Thymus (tissue), 11 donors: ENCODE measurements at regions not wholly inside any gene's neighbourhood (a gene's known extent, or its start where the extent isn't known, plus 50 kb on each side); places are given as distances from the start of the nearest gene placed in this dataset.

ENCODE experiments used
- DNase-seq, 9 donors: peaks; one replicate each; pipeline ENCODE4 v3.0.0-alpha.2; 2013; ENCODE audit warnings: low spot score in 9 of 9, low read depth in 6 of 9, missing footprints in 1 of 9
- H3K27ac ChIP-seq, 2 donors: one replicate each; pipeline ENCODE4 v1.5.1; 2013; ENCODE audit warnings: control low read depth in 1 of 2, low read depth in 1 of 2, low read length in 1 of 2, mild to moderate bottlenecking in 1 of 2, moderate library complexity in 1 of 2
- H3K27me3 ChIP-seq, 2 donors: one replicate each; pipeline ENCODE4 v1.5.1; 2013; ENCODE audit warnings: low read length in 1 of 2; ENCODE audit not compliant: control insufficient read depth in 2 of 2, insufficient read depth in 1 of 2
- H3K36me3 ChIP-seq, 2 donors: one replicate each; pipeline ENCODE4 v1.5.1; 2013; ENCODE audit warnings: low read length in 1 of 2, mild to moderate bottlenecking in 1 of 2, moderate library complexity in 1 of 2; ENCODE audit not compliant: control insufficient read depth in 2 of 2, insufficient read depth in 2 of 2
- H3K4me1 ChIP-seq, 2 donors: one replicate each; pipeline ENCODE4 v1.5.1; 2013; ENCODE audit warnings: low read length in 2 of 2; ENCODE audit not compliant: control insufficient read depth in 2 of 2, insufficient read depth in 2 of 2
- H3K4me3 ChIP-seq, 2 donors: one replicate each; pipeline ENCODE4 v1.5.1; 2013; ENCODE audit warnings: low read length in 2 of 2, control low read depth in 1 of 2, mild to moderate bottlenecking in 1 of 2
- H3K9me3 ChIP-seq, 2 donors: one replicate each; pipeline ENCODE4 v1.5.1; 2013; ENCODE audit warnings: low read length in 1 of 2, mild to moderate bottlenecking in 1 of 2; ENCODE audit not compliant: control insufficient read depth in 2 of 2, insufficient read depth in 1 of 2
- WGBS: extraction: QIAGEN DNeasy Blood & Tissue Kit; methylation state at CpG from one replicate; pipeline ENCODE4 v1.1.7; 2013; 5-methylcytosine and 5-hydroxymethylcytosine counted together
- donor health status: healthy.

DNA sequence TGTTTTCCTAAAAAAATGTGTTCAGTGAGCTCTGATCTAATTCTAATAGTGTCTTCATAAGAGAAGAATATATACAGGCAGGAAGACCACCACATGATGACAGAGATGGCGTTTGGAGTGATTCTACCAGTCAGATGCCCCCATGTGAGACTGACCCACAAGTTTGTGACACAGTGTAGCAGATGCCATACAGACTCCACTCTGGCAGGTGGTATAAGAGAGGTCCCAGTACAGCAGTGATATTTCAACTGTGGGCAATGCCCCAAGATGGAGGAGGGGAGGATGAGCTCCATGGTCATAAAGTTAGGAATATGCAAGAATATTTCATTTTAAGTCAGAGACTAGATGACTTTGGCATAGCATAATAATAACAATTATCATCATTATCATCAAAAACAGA is 1022.6 kb downstream of the KCNMA1 start:
- H3K27me3 ChIP-seq = no peaks in the 10 kb centered on the region
- no peak for DNase-seq
- 94% methylated on average over 1 of the region's 1 CpG for WGBS

More for the DNA sequence above, 1022.6 kb downstream of the KCNMA1 start:
- no peaks in the 10 kb centered on the region for H3K9me3 ChIP-seq
- no peak overlapping the region for H3K27ac ChIP-seq
- no peaks in the 10 kb centered on the region for H3K36me3 ChIP-seq
- no peak overlapping the region for H3K4me3 ChIP-seq
- H3K4me1 ChIP-seq = no peaks in the 10 kb centered on the region
